EL (cell line): ENCODE measurements at regions not wholly inside any gene's neighbourhood (a gene's known extent, or its start where the extent isn't known, plus 50 kb on each side); places are given as distances from the start of the nearest gene placed in this dataset.

Source experiments
- DNase-seq: peaks from one replicate; pipeline ENCODE4 v3.0.0-alpha.2; 2016

DNA sequence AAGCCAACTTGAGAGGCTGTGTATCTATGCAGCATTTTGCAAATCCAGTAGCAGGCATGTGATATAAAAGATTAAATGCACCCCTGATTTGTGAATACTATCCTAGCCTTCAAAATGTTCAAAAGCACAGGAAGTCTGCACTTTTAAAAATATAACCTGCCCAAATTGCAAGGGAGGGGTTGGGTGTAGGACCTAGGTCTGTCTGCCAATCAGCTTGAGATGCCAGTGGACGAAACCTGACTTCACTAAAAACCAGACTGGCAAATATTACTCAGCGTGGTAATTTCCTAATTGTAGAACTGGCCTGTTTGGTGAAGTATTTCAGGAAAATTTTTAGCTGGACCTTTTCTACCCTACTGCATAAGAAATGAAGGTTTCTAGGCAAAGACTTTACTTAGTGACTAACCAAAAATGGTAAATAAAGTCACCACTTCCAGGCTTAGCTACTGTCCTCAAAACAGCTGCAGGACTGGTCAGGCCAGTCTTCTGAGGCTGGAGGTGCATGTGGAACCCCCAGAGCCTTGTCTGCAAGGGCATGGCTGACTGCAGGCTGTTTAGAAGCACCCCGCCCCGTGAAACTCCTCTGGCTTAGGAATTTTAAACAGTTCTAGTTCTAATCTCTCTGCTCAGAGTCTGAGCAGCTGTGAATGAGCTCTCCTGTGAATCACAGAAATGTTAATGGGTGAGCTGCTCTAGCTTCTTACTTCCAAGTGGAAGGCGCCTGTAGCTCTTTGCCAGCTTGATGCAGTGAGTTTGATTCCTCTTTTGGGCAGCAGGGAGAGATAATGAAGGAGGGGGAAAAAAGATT, 104.4 kb upstream of the ESR1 start:
- no peak for DNase-seq

DNA sequence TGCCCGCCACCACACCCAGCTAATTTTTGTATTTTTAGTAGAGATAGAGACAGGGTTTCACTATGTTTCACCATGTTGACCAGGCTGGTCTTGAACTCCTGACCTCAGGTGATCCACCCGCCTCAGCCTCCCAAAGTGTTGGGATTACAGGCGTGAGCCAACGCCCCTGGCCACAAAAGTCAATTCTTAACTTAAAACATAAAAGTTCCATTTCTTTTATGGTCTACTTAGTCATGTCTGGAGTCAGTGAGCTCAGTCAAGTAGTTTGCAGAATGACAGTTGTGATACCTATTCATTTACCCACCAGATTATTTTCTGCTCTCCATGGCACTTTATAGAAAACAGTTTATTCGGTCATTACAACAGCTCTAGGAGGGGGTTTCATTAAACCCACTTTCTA, 103.1 kb upstream of the ESR1 start:
- DNase-seq: no peak

DNA sequence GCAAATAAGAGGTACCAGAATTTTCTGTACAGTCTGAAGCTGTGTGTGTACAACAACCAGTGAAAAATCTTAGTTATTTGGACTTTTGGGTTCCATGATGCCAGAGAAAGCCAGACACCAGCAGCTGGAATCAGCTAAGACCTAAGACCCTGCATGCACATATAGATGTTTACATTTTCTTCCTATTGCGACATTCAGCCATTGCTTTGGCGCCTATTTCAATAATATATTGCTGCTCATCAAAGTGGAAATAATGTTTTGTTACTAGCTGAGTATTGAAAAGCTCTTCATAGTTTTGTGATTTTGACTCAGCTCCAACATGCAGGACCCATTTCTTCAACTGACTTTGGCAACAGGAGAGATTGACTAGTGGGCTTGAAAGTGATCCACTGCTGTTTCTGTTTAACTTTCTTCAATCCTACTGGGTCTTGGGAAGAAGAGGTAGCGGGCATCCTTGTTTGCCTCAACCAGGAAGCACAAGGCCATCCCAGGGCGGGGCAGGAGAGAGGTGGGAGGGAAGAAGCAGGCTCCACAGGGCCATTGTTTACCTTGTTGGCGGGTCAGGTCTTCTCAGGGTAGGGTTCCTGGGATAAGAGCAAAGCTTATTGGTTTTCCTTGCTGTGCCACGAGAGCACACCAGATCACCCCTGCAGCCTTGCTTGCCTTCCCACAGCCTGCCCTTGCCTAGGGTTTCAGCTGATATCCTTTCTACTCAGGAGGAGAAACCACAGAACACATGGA, 101.3 kb upstream of the ESR1 start:
- no peak for DNase-seq

DNA sequence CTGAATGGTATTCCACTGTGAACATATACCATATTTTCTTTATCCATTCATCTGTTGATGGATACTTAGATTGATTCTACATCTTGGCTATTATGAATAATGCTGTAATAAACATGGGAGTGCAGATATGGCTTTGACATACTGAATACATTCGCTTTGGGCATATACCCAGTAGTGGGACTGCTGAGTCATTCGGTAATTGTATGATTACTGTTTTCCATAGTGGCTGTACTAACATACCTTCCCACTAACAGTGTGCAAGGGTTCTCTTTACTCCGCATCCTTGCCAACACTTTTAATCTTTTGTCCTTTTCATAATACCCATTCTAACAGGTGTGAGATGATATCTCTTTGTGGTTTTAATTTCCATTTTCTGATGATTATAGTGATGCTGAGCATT, 98.2 kb upstream of the ESR1 start:
- no peak for DNase-seq

DNA sequence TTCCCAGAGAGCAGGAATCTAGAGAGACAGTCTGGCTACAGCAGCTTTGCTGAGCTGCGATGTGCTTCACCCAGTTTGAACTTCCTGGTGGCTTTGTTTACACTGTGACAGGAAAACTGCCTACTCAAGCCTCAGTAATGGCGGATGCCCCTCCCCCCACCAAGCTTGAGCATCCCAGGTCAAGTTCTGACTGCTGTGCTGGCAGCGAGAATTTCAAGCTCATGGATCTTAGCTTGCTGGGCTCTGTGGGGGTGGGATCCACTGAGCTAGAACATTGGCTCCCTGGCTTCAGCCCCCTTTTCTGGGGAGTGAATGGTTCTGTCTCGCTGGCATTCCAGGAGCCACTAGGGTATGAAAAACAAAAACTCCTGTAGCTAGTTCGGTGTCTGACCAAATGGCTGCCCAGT, 91.0 kb upstream of the ESR1 start:
- DNase-seq: peak; percentile 4

DNA sequence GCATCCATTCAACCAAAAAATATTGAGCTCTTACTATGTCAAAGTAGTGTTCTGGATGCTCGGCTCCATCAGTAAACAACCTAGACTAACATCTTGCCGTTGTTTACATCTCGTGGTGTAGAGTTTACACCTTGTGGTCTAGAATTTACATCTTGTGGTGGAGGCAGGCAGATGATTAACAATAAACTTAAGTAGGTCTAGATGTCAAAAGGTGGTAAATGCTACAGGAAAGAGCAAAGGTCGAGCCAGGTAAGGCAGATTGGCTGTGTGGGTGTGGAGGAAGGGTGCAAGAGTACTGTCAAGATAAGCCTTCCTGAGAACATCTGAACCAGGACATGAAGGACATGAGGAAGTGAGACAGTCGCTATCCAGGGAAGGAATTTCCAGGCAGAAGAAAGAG, 88.4 kb upstream of the ESR1 start:
- DNase-seq: no peak

DNA sequence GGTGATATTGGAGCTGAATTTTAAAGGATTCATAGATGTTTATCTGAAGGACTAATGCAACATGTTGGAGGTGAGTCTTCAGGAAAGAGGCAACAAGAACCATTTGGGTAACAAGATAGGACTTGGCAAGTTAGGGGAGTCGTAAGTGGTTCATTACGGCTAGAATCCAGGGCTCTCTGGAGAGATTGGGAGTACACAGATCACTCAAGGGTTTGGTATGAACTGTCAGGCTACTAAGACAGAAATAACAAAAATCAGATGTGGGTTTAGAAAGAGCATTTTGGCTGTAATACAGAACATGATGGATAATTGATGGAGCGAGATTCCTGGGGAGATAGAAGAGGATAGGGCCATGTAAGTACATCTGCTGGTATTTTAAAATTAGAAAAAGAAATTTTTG, 86.3 kb upstream of the ESR1 start:
- no peak for DNase-seq

DNA sequence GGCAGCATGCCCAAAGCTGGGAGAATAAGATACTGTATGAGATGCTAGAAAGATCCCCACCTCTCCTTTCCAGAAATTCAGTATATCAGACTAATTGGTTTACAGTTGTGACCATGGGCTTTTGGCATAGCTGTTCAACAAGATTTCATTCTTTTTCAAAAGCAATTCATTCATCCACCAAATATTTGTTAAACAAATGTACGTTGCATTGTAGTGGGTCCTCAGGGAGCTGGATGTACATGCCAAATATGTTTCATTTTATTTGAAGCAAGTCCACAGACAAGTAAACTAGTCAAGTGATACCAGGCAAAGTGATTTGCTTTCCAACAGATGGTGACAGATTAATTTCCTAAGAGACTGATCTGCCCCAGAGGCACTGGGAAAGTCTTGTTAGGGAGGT, 85.8 kb upstream of the ESR1 start:
- DNase-seq: no peak

DNA sequence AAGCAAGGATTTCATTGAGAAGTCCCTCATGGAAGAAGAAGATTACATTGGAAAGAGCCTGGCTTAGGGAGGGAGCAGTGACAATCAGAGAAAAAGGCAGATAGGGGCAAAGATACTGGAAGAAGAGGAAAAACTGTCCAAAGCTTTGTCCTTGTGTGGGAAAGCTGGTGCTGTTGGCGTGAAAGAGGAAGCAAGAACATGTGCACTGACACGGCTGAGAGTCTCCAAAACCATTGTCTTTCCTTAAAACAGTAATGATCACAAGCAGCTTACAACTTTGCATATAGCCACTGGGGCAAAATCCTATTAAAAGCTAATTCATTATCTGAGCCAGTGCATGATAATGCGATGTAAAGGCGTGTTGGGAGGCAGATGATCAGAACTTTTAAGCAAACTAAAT, 85.1 kb upstream of the ESR1 start:
- no peak for DNase-seq

DNA sequence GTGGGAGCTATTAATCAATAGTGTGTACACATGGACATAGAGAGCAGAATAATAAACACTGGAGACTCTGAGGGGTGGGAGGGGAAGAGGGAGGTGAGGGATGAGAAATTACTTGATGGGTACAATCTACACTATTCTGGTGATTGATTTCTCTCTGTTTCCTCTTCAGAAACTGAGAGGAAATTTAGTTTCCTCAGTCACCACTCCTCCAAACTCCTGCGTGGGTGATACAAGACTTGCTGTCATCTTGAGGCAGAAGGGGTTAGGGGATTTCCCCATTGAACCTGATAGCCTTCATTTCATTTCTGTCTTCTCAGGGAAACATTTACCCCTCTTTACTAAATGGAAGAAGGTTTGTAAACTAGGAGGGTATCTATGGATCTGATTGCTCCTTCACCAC, 84.3 kb upstream of the ESR1 start:
- DNase-seq: no peak

DNA sequence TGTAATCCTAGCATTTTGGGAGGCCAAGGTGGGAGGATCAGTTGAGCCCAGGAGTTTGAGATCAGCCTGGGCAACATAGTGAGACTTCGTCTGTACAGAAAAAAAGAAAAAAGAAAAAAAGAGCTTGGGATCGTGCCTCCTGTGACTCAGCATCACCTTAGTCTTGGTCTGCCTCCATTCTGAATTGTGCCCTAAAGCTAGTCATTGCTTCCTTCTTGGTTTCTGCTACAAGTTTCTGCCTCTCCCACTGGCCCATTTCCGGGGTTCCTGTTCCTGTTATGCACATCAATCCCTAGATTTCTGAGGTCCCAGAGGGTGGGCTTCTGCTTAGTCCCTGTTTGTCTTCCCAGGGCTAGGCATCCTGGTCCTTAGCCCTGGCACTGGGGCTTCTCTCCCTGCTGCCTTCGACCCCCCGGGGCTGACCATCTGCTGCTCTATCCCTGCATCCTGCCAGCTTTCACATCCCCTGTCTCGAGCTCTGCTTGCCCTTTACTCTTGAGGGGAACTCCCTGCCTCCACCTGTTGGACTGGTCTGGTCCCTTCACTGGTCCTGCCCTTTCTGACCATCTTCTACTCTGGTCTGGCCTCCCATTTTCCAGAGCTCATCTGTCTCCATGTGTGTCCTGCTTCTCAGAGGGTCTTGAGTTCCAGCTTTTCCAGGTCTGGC, 77.5 kb upstream of the ESR1 start:
- DNase-seq: no peak

DNA sequence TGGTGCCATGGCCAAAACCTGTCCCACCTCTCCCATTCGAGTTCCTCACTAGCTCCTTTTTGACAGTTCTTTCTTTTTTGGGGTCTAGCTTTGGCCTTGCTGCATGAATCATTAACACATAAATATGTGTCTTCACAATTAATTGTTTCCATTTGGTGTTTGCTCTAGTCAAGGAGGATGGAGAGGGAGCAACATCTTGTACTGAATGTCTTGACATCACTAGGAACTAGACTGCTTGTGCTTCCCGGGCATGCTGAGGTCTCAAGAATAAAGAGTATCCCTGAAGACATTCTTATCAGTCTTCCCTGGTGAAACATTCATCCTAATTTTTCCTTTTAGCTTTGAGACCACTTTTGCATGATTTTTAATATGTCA, 77.0 kb upstream of the ESR1 start:
- no peak for DNase-seq

DNA sequence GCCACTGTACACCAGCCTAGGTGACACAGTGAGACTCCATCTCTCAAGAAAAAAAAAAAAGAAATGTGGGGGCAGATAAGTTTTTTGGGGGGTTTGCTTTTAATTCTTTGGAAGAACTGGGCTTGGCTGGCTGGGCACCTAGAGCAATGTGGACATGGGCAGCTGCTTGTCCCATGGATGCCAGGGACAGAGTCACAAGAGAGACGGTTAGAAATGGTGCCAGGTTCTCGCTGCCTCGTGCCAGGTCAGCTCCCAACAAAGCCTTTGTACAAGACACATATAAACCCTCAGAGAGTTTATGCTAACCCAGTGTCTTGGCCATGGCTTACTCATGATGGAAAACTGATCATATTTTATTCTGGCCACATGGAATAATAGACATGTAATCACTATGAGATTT, 76.2 kb upstream of the ESR1 start:
- DNase-seq: no peak

DNA sequence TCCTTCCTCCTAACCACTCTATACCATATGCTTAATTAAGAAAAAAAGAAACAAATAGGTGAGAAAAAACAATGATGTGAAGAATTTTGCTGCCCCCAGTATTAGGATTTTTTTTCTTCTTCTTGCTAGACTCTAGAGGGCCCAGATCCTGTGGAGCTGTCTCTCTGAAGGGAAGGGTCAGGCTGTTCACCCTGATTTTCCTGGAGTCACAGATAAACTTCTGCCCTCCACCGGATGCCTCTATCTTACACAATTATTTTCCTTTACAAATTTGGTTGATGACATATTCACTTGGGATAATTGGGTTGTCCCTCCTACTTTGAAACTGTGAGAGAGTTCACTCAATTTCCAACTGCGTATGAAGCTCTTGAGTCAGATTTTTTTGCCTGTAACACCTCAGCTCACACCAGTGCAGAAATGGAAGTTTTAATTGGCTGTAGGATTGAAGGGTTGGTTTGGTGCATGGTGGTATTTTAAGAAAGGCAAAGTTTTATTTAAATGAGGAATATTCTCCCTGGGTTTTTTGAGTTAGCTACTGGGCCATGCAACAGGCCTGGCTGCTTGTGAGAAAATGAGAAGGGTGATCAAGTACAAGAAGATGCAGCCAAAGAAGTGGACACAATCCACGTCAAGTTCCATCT, 73.7 kb upstream of the ESR1 start:
- no peak for DNase-seq

DNA sequence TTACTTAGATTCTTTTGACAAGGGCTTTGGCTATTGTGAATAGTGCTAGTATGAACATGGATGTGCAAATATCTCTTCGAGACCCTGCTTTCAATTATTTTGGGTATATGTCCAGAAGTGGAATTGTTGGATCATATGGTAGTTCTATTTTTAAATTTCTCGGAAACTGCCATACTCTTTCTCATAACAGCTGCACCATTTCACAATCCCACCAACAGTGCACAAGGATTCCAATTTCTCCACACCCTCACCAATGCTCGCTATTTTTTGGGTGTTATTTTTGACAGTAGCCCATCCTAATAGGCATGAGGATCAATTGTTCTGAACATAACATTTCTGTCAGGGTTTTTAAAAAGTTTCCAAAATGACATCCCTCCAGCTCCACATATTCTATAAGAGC, 69.2 kb upstream of the ESR1 start:
- DNase-seq: no peak

DNA sequence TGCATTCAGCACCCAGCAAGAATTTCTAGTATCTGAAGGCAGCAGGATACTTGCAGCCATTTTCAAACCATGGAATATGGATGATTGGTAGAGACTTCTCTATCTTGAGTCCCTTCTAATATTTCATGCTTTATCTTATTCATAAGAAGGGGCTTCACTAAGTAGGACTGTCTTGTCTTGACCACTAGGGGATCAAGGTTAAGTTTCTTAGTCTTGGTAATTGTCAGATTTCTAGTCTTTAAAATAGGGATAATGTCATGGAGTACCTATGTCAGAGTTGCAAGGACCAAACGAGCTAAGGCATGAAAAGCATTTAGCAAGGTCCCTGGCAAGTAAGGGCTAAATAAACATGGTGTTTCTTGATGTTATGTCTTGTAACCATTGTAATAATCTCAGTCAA, 68.5 kb upstream of the ESR1 start:
- no peak for DNase-seq

DNA sequence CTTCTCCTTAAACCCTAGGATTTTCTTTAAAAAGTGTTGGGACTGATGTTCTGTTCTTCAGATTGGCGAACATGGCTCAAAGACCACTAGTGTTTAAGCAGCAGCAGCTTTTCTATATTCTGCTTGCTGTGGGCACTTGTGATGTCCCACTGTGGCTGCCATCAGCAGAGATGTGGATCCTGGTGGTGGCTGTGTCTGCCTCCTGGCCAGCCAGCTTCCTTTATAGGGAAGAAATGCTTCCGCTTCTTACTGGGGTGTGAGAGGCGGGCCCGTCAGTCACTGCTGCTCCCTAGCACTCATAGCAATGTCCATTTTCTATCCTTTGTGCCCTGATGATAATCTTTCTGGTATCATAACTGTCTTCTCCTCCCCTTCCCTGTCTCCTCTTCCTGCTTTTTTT, 66.7 kb upstream of the ESR1 start:
- no peak for DNase-seq

DNA sequence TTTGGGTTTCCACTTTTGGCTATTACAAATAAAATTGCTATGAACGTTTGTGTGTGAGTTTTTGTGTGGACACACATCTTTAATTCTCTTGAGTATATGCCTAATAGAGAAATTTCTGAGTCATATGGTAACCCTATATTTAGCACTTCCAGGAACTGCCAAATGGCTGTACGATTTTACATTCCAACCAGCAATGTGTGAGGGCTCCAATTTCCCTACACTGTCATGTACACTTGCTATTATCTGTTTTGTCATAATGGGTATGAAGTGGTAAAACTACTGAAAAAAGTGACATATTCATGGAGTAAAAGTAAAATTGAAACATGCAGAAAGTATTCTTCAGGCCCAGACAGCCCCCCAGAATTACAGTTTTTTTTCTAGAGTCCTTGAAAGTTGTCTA, 59.6 kb upstream of the ESR1 start:
- no peak for DNase-seq

DNA sequence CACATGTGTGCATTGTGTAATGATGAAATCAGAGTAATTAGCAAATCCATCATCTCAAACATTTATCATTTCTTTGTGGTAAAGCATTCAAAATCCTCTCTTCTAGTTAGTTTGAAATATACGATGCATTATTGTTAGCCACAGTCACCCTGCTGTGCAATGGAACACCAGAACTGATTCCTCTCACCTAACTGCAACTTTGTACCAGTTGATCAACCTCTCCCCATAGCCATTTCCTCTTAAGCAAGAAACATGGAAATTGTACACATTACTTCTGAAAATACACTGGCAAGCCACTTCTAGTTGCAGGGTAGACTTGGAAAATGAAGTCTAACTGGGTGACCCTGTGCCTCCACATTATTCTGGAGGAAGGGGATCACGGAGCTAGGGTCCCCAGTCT, 58.1 kb upstream of the ESR1 start:
- DNase-seq: no peak

DNA sequence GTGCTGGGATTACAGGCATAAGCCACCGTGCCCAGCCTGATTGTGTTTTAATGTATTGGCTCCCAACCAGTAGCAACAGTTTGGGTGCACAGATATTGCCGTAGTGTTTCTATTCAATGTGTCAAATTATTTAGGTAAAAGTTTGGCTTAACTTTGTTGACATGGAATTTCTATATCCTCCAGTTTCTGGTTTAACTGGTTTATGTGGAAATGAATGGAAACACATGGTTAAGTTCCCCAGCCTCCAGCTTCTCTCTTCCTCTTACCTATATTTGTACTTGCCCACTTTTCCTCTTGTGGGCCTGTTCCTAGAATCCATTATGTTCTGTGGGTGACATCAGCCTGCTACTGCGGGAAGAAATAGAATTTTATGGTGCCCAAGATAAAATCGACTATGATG, 53.9 kb upstream of the ESR1 start:
- DNase-seq: no peak

DNA sequence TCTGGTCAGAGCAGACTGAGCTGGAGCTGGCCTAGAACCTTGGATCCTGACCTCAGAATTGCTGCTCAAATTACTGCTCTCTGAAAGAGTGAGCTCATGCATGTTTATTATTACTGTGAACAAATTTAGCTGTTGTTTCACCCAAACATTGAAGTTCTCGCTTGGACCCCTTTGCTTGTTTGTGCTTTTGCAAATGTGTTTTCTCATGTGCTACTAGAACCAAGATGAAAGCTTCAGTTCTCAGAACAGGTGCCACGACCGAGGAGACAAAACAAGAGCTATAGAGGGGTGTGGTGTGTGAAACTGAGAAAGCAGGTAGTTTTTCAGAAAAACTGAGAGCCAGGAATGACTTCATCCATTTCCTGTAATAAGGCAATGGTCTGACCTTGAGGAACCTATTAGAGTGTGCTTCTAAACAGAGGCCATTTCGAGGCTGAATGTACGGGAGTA, 50.0 kb upstream of the ESR1 start:
- no peak for DNase-seq
